Smooth muscle cell (in vitro differentiated cells): ENCODE measurements at regions not wholly inside any gene's neighbourhood (a gene's known extent, or its start where the extent isn't known, plus 50 kb on each side); places are given as distances from the start of the nearest gene placed in this dataset.

Experiments
- DNase-seq: peaks from one replicate; lab custom pipeline; 2025; ENCODE audit not compliant: unreplicated experiment; lab: John Stamatoyannopoulos, UW
- H2AFZ ChIP-seq: fragments of 200-600 bp; sonication (generic); 2 replicates; pipeline ENCODE4 v1.6.0; 2016; ENCODE audit warnings: antibody characterized with exemption, low read depth, mild to moderate bottlenecking
- H3F3A ChIP-seq: fragments of 200-600 bp; sonication (generic); 2 replicates; pipeline ENCODE4 v1.6.0; 2017; ENCODE audit warnings: antibody characterized with exemption, low read depth
- H3K27ac ChIP-seq: fragments of 200-600 bp; sonication (generic); 2 replicates; pipeline ENCODE4 v1.5.1; 2016; ENCODE audit warnings: low read depth, mild to moderate bottlenecking
- H3K27me3 ChIP-seq: fragments of 200-600 bp; sonication (generic); 2 replicates; pipeline ENCODE4 v1.6.1; 2016; ENCODE audit warnings: low read depth, mild to moderate bottlenecking
- H3K36me3 ChIP-seq: fragments of 200-600 bp; sonication (generic); 2 replicates; pipeline ENCODE4 v1.5.1; 2016; ENCODE audit warnings: low read depth
- H3K4me1 ChIP-seq: fragments of 200-600 bp; sonication (generic); 2 replicates; pipeline ENCODE4 v1.5.1; 2016; ENCODE audit warnings: low read depth
- H3K4me2 ChIP-seq: fragments of 200-600 bp; sonication (generic); 2 replicates; pipeline ENCODE4 v1.6.0; 2016; ENCODE audit warnings: mild to moderate bottlenecking
- H3K4me3 ChIP-seq: fragments of 200-600 bp; sonication (generic); 2 replicates; pipeline ENCODE4 v1.5.1; 2016; ENCODE audit warnings: mild to moderate bottlenecking
- H3K79me2 ChIP-seq: fragments of 200-600 bp; sonication (generic); 2 replicates; pipeline ENCODE4 v1.6.0; 2016; ENCODE audit warnings: low read depth, mild to moderate bottlenecking
- H3K9ac ChIP-seq: fragments of 200-600 bp; sonication (generic); 2 replicates; pipeline ENCODE4 v1.6.0; 2016; ENCODE audit warnings: low read depth
- H3K9me3 ChIP-seq: fragments of 200-600 bp; sonication (generic); replicated peaks from 2 replicates; pipeline ENCODE4 v1.5.1; 2016; ENCODE audit warnings: low read depth
- H4K20me1 ChIP-seq: fragments of 200-600 bp; sonication (generic); 2 replicates; pipeline ENCODE4 v1.6.0; 2016; ENCODE audit warnings: low read depth
- WGBS: methylation state at CpG from one replicate; pipeline ENCODE4 v1.1.7; 2016; ENCODE audit warnings: low lambda C conversion rate; 5-methylcytosine and 5-hydroxymethylcytosine counted together
- TF ChIP-seq, protein P1 (sequence below): fragments of 200-600 bp; sonication (generic); IDR thresholded peaks from 2 replicates; pipeline ENCODE4 v1.5.1; 2017; ENCODE audit warnings: borderline replicate concordance, mild to moderate bottlenecking, antibody characterized with exemption; ENCODE audit not compliant: insufficient read depth, poor library complexity, severe bottlenecking

- no peak overlapping the region for H3K27ac ChIP-seq
- H3K27me3 ChIP-seq: no peaks in the 10 kb centered on the region
- no peak overlapping the region for H2AFZ ChIP-seq
- no peak overlapping the region for H3K4me2 ChIP-seq
- H3K4me3 ChIP-seq: no peak overlapping the region
- no peak overlapping the region for H3K9ac ChIP-seq
- H3F3A ChIP-seq: no peaks in the 10 kb centered on the region
- WGBS: 67% methylated on average over 2 of the region's 2 CpGs
- H3K4me1 ChIP-seq: no peaks in the 10 kb centered on the region
- no peaks in the 10 kb centered on the region for H3K9me3 ChIP-seq
- no peaks in the 10 kb centered on the region for H3K79me2 ChIP-seq
- TF ChIP-seq, protein P1, sequence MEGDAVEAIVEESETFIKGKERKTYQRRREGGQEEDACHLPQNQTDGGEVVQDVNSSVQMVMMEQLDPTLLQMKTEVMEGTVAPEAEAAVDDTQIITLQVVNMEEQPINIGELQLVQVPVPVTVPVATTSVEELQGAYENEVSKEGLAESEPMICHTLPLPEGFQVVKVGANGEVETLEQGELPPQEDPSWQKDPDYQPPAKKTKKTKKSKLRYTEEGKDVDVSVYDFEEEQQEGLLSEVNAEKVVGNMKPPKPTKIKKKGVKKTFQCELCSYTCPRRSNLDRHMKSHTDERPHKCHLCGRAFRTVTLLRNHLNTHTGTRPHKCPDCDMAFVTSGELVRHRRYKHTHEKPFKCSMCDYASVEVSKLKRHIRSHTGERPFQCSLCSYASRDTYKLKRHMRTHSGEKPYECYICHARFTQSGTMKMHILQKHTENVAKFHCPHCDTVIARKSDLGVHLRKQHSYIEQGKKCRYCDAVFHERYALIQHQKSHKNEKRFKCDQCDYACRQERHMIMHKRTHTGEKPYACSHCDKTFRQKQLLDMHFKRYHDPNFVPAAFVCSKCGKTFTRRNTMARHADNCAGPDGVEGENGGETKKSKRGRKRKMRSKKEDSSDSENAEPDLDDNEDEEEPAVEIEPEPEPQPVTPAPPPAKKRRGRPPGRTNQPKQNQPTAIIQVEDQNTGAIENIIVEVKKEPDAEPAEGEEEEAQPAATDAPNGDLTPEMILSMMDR: no peak
- no peaks in the 10 kb centered on the region for H4K20me1 ChIP-seq
- DNase-seq: no peak
- H3K36me3 ChIP-seq: no peaks in the 10 kb centered on the region
Measured at GRCh38 chr5:99998319-99998718, 536.9 kb upstream of the FAM174A start.

GRCh38 chr5:99995407-99995806 is 539.8 kb upstream of the FAM174A start:
- no peaks in the 10 kb centered on the region for H3K36me3 ChIP-seq
- H2AFZ ChIP-seq: no peak overlapping the region
- H3K27ac ChIP-seq: no peak overlapping the region
- WGBS: 83% methylated on average over 2 of the region's 2 CpGs
- no peak for DNase-seq
- H3K9me3 ChIP-seq: no peaks in the 10 kb centered on the region
- no peak overlapping the region for H3K4me2 ChIP-seq
- no peak overlapping the region for H3K4me3 ChIP-seq
- H4K20me1 ChIP-seq: no peaks in the 10 kb centered on the region
- H3K27me3 ChIP-seq: no peaks in the 10 kb centered on the region
- TF ChIP-seq, protein P1: no peak
- no peaks in the 10 kb centered on the region for H3F3A ChIP-seq
- no peaks in the 10 kb centered on the region for H3K4me1 ChIP-seq
- H3K9ac ChIP-seq: no peak overlapping the region
- H3K79me2 ChIP-seq: no peaks in the 10 kb centered on the region

DNA sequence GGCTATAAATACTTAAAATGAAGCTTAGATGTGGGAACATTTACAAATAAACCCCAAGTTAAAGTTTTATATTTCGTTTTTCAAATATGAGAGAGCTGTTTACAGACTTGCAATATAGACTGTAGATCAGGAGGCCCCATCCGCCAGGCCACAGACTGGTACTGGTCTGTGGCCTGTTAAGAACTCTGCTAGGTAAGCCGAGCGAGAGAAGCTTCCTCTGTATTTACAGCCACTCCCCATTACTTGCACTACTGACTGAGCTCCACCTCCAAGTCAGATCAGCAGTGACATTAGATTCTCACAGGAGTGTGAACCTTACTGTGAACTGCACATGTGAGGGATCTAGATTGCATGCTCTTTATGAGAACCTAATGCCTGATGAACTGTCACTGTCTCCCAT is 561.4 kb upstream of the FAM174A start:
- 79% methylated on average over 4 of the region's 4 CpGs for WGBS
- no peaks in the 10 kb centered on the region for H3K79me2 ChIP-seq
- peaks cover 3% of the 10 kb centered on the region for H3K27me3 ChIP-seq
- TF ChIP-seq, protein P1: no peak
- no peaks in the 10 kb centered on the region for H3F3A ChIP-seq
- no peak overlapping the region for H2AFZ ChIP-seq
- no peak overlapping the region for H3K4me2 ChIP-seq
- H3K9me3 ChIP-seq: no peaks in the 10 kb centered on the region
- no peak overlapping the region for H3K9ac ChIP-seq
- H4K20me1 ChIP-seq: no peaks in the 10 kb centered on the region
- H3K27ac ChIP-seq: no peak overlapping the region
- no peak for DNase-seq
- no peaks in the 10 kb centered on the region for H3K4me1 ChIP-seq
- H3K36me3 ChIP-seq: no peaks in the 10 kb centered on the region
- no peak overlapping the region for H3K4me3 ChIP-seq

DNA sequence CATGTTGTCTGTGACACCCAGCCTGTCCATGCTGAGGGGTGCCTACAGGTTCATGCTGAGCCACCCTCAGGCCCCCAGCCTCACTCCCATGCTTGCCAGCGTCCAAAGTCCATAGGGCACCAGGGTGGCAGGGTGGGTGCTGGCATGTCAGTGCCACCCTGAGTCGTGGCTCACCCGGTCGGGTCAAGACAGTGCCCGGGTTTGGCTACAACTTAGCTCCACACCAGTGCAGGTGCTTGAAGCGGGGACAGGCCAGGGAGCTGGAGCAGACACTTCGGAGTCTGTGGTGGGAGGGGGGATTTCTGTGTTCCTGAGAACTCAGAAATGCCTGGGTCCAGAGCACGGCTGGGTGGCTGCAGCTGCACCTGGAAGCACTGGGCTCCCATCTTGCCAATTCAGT is 579.2 kb upstream of the FAM174A start:
- Histone ChIP-seq H3K4me1 (no peaks in the 10 kb centered on the region), H3K79me2 (no peaks in the 10 kb centered on the region), H3K9me3 (no peaks in the 10 kb centered on the region), H3K27ac (no peak overlapping the region), H3F3A (no peaks in the 10 kb centered on the region), H3K4me3 (no peak overlapping the region), H3K4me2 (no peak overlapping the region), H4K20me1 (no peaks in the 10 kb centered on the region), H3K36me3 (no peaks in the 10 kb centered on the region), H2AFZ (no peak overlapping the region), H3K9ac (no peak overlapping the region), H3K27me3 (no peaks in the 10 kb centered on the region)
- DNase-seq: no peak
- TF ChIP-seq, protein P1: no peak
- 87% methylated on average over 8 of the region's 8 CpGs for WGBS
